BJ (cell line): ENCODE measurements at regions not wholly inside any gene's neighbourhood (a gene's known extent, or its start where the extent isn't known, plus 50 kb on each side); places are given as distances from the start of the nearest gene placed in this dataset.
"Not testable (repeated sequence)": the region's sequence is repeated elsewhere in the genome, so short reads cannot be mapped to it uniquely, and the experiment has no call there.

Experiments
- CTCF ChIA-PET: fragments of 350-600 bp; formaldehyde crosslinking; extraction: SDS; loops from one replicate; lab custom pipeline; 2021; ENCODE audit warnings: antibody characterized with exemption, inconsistent platforms; lab: Yijun Ruan, JAX
- POLR2A ChIA-PET: fragments of 300-600 bp; sonication (Branson Sonifier 250); formaldehyde crosslinking; extraction: SDS; loops from one replicate; lab custom pipeline; 2021; ENCODE audit warnings: antibody characterized with exemption; lab: Charles Lee
- DNase-seq: peaks from one replicate; pipeline ENCODE4 v3.0.0-alpha.2; 2011; ENCODE audit warnings: low read depth
- H3K27me3 ChIP-seq: 2 replicates; pipeline ENCODE4 v1.6.0; 2011; ENCODE audit warnings: low read length; ENCODE audit not compliant: control insufficient read depth, insufficient read depth
- H3K36me3 ChIP-seq: 2 replicates; pipeline ENCODE4 v1.5.1; 2011; ENCODE audit warnings: low read length; ENCODE audit not compliant: control insufficient read depth, insufficient read depth
- H3K4me3 ChIP-seq: 2 replicates; pipeline ENCODE4 v1.5.1; 2011; ENCODE audit warnings: low read depth, mild to moderate bottlenecking, control low read depth, low read length
- TF ChIP-seq, protein P1 (sequence below): IDR thresholded peaks from 2 replicates; pipeline ENCODE4 v1.5.1; 2011; ENCODE audit warnings: low read depth, mild to moderate bottlenecking, control low read depth, inconsistent platforms, low read length, moderate library complexity; ENCODE audit not compliant: insufficient read depth

DNA sequence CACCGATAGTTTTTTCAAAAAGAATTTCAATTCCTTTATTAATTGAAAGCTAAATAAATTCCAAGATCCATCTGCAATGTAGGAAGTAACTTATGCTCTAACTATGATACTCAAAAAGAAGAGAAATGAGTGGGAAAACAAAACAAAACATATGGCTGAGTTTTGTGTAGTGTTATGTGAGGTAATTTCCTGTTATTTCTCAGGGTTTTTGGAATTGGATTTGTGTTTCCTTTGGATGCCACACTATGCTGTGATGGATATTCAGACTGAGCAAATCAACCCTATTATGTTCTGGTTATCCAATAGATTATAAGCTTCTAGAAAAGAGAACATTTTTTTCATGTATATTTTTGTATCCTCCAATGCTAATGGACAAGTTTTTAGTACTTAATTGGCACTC lies 73.4 kb upstream of the RAPGEF2 start:
- TF ChIP-seq, protein P1, sequence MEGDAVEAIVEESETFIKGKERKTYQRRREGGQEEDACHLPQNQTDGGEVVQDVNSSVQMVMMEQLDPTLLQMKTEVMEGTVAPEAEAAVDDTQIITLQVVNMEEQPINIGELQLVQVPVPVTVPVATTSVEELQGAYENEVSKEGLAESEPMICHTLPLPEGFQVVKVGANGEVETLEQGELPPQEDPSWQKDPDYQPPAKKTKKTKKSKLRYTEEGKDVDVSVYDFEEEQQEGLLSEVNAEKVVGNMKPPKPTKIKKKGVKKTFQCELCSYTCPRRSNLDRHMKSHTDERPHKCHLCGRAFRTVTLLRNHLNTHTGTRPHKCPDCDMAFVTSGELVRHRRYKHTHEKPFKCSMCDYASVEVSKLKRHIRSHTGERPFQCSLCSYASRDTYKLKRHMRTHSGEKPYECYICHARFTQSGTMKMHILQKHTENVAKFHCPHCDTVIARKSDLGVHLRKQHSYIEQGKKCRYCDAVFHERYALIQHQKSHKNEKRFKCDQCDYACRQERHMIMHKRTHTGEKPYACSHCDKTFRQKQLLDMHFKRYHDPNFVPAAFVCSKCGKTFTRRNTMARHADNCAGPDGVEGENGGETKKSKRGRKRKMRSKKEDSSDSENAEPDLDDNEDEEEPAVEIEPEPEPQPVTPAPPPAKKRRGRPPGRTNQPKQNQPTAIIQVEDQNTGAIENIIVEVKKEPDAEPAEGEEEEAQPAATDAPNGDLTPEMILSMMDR, result no peak
- ChIA-PET POLR2A (no interaction called here), CTCF (no interaction called here)
- Histone ChIP-seq H3K36me3 (no peaks in the 10 kb centered on the region), H3K4me3 (no peak overlapping the region), H3K27me3 (no peaks in the 10 kb centered on the region)
- no peak for DNase-seq

DNA sequence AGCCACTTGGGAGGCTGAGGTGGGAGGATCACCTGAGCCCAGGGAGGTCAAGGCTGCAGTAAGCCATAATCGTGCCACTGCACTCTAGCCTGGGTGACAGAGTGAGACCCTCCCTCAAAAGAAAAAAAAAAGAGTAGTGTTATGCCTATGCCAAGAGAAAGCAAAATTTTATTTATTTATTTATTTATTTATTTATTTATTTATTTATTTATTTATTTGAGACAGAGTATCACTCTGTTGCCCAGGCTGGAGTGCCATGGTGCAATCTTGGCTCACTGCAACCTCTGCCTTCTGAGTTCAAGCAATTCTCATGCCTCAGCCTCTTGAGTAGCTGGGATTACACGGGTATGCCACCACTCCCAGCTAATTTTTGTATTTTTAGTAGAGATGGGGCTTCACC lies 72.6 kb upstream of the RAPGEF2 start:
- CTCF ChIA-PET, result interaction anchor here (1.0 kb wide), 1 partner anchor 14 kb away, joined by 3 read pairs; no protein-coding TSS in a partner anchor
- DNase-seq, POLR2A ChIA-PET, H3K36me3 ChIP-seq, H3K27me3 ChIP-seq, H3K4me3 ChIP-seq: not testable (repeated sequence)

DNA sequence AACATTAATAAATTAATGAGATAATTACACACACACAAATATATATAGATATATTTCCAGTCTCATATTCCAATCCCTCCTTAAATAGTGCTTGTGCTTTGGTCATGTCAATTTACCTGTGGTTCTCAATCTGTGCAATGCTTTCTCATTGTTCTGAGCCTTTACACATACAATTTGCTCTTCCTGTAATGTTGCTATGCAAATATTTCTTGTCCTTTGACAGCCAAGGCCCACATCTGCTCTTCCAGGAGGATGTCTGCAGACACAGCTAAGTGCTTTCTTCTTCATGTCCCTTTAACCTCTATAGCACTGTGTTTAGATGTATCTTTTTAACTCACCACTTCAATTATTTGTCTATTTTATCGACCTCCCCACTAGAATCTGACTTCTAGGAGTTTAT lies 67.3 kb upstream of the RAPGEF2 start:
- TF ChIP-seq, protein P1, result no peak
- Histone ChIP-seq H3K36me3 (no peaks in the 10 kb centered on the region), H3K4me3 (no peak overlapping the region), H3K27me3 (peaks cover 18% of the 10 kb centered on the region)
- ChIA-PET CTCF (interaction anchor here (1.5 kb wide), 1 partner anchor 16 kb away, joined by 3 read pairs; no protein-coding TSS in a partner anchor), POLR2A (no interaction called here)
- DNase-seq, result no peak

DNA sequence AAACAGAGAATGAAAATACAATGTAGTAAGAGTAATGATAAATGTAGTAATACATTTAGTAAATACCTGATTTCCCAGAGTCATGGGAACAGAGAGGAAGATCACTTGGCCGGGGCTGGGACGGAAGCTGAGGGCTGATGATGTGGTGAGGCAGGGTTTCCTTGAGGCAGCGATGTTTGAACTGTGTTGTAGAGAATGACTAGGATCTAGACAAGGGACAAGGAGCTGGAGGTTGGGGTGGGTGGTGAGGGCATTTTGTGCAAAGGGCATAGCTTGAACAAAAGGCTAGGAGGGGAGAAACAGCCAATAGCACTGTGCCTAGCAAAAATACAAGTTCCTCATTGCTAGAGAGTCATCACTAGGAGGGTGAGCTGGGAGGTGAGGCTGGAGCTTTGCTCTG lies 64.3 kb upstream of the RAPGEF2 start:
- no peak overlapping the region for H3K4me3 ChIP-seq
- H3K36me3 ChIP-seq, result no peaks in the 10 kb centered on the region
- CTCF ChIA-PET, result no interaction called here
- TF ChIP-seq, protein P1, result no peak
- peaks cover 19% of the 10 kb centered on the region for H3K27me3 ChIP-seq
- POLR2A ChIA-PET, result no interaction called here
- no peak for DNase-seq

DNA sequence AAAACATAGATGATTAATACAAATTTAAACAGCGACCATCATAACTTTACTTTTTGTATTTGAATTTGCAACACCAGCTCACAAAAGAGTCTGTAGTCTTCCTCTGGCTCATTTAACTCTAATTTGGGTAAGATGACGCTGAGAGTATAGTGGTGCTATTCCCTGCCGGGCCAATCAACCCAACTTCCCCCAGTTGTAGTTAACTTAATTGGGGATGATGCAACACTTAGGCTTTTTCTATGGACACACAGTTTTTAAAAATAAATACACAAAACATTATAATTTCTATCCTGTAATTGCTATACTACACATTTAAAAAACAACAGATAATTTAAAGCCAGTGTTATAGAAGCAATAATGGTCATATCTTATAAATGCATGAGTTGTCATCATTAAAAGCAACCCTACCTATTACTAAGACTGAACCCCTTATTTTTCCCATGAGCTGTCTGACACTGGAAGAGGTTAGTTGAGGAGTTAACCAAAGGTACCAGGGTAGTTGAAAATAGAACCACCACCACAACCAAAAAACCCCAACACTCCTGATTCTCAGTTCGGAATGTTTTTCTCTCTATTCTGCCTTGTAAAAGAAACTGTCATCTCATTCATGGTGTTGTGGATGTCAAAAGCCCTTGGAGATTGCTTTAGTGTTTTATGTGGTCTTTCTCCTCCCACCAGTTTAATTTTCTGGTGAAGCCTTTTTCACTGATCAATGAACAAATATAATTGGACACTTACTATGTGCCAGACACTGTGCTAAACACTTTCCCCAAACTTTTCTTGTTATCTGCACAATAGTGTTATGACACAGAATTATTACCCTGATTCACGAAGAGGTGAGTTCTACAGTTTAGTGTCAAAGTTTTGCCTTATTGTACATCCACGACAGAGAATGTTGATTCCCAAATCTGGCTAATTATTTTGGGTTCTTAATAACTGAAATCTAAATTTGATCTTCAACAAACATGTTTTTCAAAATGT lies 61.5 kb upstream of the RAPGEF2 start:
- Histone ChIP-seq H3K27me3 (peaks cover 16% of the 10 kb centered on the region), H3K36me3 (no peaks in the 10 kb centered on the region), H3K4me3 (no peak overlapping the region)
- no peak for DNase-seq
- TF ChIP-seq, protein P1, result no peak
- CTCF ChIA-PET, result no interaction called here
- POLR2A ChIA-PET, result no interaction called here
